Neural progenitor cell (in vitro differentiated cells): ENCODE measurements at regions not wholly inside any gene's neighbourhood (a gene's known extent, or its start where the extent isn't known, plus 50 kb on each side); places are given as distances from the start of the nearest gene placed in this dataset.

Experiments
- EZH2 ChIP-seq: fragments of 200-600 bp; sonication (generic); IDR thresholded peaks from 2 replicates; pipeline ENCODE4 v1.6.1; 2017; ENCODE audit warnings: antibody characterized with exemption, mild to moderate bottlenecking, moderate library complexity
- EZH2phosphoT487 ChIP-seq: fragments of 200-600 bp; sonication (generic); IDR thresholded peaks from 2 replicates; pipeline ENCODE4 v1.6.1; 2017; ENCODE audit warnings: antibody characterized with exemption
- TF ChIP-seq, protein P1 (sequence below): fragments of 200-600 bp; sonication (generic); IDR thresholded peaks from 2 replicates; pipeline ENCODE4 v1.5.1; 2017; ENCODE audit warnings: antibody characterized with exemption, mild to moderate bottlenecking

DNA sequence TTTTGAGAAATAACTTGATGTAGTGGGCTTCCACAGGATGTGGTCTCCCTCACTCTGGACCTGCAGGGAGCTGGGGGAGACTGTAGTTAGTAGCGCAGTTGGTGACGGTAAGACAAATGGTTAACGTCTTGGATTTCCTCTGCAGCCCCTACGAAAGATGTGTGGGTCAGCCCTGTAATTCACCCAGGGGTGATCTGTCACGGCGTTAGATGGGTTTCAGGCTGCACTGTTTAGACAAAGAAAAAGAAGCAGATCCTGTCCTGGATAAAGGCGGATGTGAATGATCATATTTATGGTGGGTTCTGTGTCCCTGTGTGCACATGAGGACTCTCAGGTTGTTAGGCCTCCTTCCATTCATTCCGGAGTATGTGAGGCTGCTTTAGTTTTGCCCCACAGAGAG lies 142.0 kb upstream of the SLC28A3 start:
- TF ChIP-seq, protein P1, sequence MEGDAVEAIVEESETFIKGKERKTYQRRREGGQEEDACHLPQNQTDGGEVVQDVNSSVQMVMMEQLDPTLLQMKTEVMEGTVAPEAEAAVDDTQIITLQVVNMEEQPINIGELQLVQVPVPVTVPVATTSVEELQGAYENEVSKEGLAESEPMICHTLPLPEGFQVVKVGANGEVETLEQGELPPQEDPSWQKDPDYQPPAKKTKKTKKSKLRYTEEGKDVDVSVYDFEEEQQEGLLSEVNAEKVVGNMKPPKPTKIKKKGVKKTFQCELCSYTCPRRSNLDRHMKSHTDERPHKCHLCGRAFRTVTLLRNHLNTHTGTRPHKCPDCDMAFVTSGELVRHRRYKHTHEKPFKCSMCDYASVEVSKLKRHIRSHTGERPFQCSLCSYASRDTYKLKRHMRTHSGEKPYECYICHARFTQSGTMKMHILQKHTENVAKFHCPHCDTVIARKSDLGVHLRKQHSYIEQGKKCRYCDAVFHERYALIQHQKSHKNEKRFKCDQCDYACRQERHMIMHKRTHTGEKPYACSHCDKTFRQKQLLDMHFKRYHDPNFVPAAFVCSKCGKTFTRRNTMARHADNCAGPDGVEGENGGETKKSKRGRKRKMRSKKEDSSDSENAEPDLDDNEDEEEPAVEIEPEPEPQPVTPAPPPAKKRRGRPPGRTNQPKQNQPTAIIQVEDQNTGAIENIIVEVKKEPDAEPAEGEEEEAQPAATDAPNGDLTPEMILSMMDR: no peak
- no peak for TF ChIP-seq EZH2
- no peak for TF ChIP-seq EZH2phosphoT487
